ENCODE measurements at regions not wholly inside any gene's neighbourhood (a gene's known extent, or its start where the extent isn't known, plus 50 kb on each side); places are given as distances from the start of the nearest gene placed in this dataset.

GRCh38 chr4:54493862-54494261, 163.9 kb upstream of the KIT start:
- no peak for DNase-seq (ENCODE audit: low spot score)

- DNase-seq (ENCODE audit: low spot score): no peak
These were observed 162.7 kb upstream of the KIT start for GRCh38 chr4:54495091-54495490.

GRCh38 chr4:54495641-54496040, 162.1 kb upstream of the KIT start:
- DNase-seq (ENCODE audit: low spot score): no peak

GRCh38 chr4:54496412-54496811, 161.3 kb upstream of the KIT start:
- no peak for DNase-seq (ENCODE audit: low spot score)

GRCh38 chr4:54497947-54498346, 159.8 kb upstream of the KIT start:
- no peak for DNase-seq (ENCODE audit: low spot score)

GRCh38 chr4:54498661-54499111, 159.1 kb upstream of the KIT start:
- DNase-seq (ENCODE audit: low spot score): no peak

GRCh38 chr4:54499308-54500074, 158.3 kb upstream of the KIT start:
- DNase-seq (ENCODE audit: low spot score): no peak

GRCh38 chr4:54505362-54505761, 152.4 kb upstream of the KIT start:
- DNase-seq (ENCODE audit: low spot score): no peak

- DNase-seq (ENCODE audit: low spot score): no peak
These were observed 151.8 kb upstream of the KIT start for GRCh38 chr4:54505996-54506395.

GRCh38 chr4:54509057-54509456, 148.7 kb upstream of the KIT start:
- DNase-seq (ENCODE audit: low spot score): no peak

- DNase-seq (ENCODE audit: low spot score): no peak
These were observed 144.6 kb upstream of the KIT start for GRCh38 chr4:54513204-54513603.

GRCh38 chr4:54513741-54514140, 144.0 kb upstream of the KIT start:
- no peak for DNase-seq (ENCODE audit: low spot score)

- DNase-seq (ENCODE audit: low spot score): no peak
These were observed 141.1 kb upstream of the KIT start for GRCh38 chr4:54516556-54517215.

- no peak for DNase-seq (ENCODE audit: low spot score)
These were observed 139.8 kb upstream of the KIT start for GRCh38 chr4:54517781-54518444.

GRCh38 chr4:54525602-54526001, 132.2 kb upstream of the KIT start:
- DNase-seq (ENCODE audit: low spot score): no peak

- DNase-seq (ENCODE audit: low spot score): no peak
These were observed 131.2 kb upstream of the KIT start for GRCh38 chr4:54526560-54526959.

- DNase-seq (ENCODE audit: low spot score): no peak
These were observed 130.2 kb upstream of the KIT start for GRCh38 chr4:54527532-54527931.

GRCh38 chr4:54539500-54540029, 118.2 kb upstream of the KIT start:
- DNase-seq (ENCODE audit: low spot score): no peak

GRCh38 chr4:54540931-54541330, 116.8 kb upstream of the KIT start:
- DNase-seq (ENCODE audit: low spot score): no peak

GRCh38 chr4:54541426-54542118, 116.2 kb upstream of the KIT start:
- DNase-seq (ENCODE audit: low spot score): no peak

- DNase-seq (ENCODE audit: low spot score): no peak
These were observed 115.7 kb upstream of the KIT start for GRCh38 chr4:54542119-54542438.

GRCh38 chr4:54542540-54543041, 115.2 kb upstream of the KIT start:
- no peak for DNase-seq (ENCODE audit: low spot score)
